HG02970 (cell line): ENCODE measurements at regions not wholly inside any gene's neighbourhood (a gene's known extent, or its start where the extent isn't known, plus 50 kb on each side); places are given as distances from the start of the nearest gene placed in this dataset.
"Not testable (repeated sequence)": the region's sequence is repeated elsewhere in the genome, so short reads cannot be mapped to it uniquely, and the experiment has no call there.

Experiments
- ATAC-seq: cut with Tn5 transposase; IDR thresholded peaks from one replicate; pipeline ENCODE4 v1.9.1; 2021; ENCODE audit warnings: mild to moderate bottlenecking, moderate library complexity, moderate number of reproducible peaks; ENCODE audit not compliant: unreplicated experiment, low FRiP score

GRCh38 chr1:99441299-99442095 is 177.2 kb downstream of the PLPPR4 start:
- no peak for ATAC-seq

GRCh38 chr1:99444211-99444927 is 180.1 kb downstream of the PLPPR4 start:
- ATAC-seq, result not testable (repeated sequence)

GRCh38 chr1:99445071-99445470 is 180.8 kb downstream of the PLPPR4 start:
- no peak for ATAC-seq

- ATAC-seq, result no peak
These were observed 181.2 kb downstream of the PLPPR4 start for GRCh38 chr1:99445486-99445885.

GRCh38 chr1:99447721-99448120 is 183.4 kb downstream of the PLPPR4 start:
- no peak for ATAC-seq

GRCh38 chr1:99455760-99456159 is 190.2 kb upstream of the PALMD start:
- ATAC-seq, result no peak

GRCh38 chr1:99456536-99456935 is 189.4 kb upstream of the PALMD start:
- ATAC-seq, result no peak

- ATAC-seq, result no peak
These were observed 188.3 kb upstream of the PALMD start for GRCh38 chr1:99457381-99458165.

GRCh38 chr1:99461499-99461898 is 184.4 kb upstream of the PALMD start:
- no peak for ATAC-seq

- ATAC-seq, result no peak
These were observed 181.2 kb upstream of the PALMD start for GRCh38 chr1:99464738-99465137.

- no peak for ATAC-seq
These were observed 180.6 kb upstream of the PALMD start for GRCh38 chr1:99465176-99465900.

GRCh38 chr1:99467645-99468044 is 178.3 kb upstream of the PALMD start:
- ATAC-seq, result no peak

GRCh38 chr1:99469550-99469971 is 176.4 kb upstream of the PALMD start:
- ATAC-seq, result no peak

- ATAC-seq, result no peak
These were observed 173.0 kb upstream of the PALMD start for GRCh38 chr1:99472893-99473292.

GRCh38 chr1:99474350-99474893 is 171.5 kb upstream of the PALMD start:
- no peak for ATAC-seq

GRCh38 chr1:99476058-99476457 is 169.9 kb upstream of the PALMD start:
- no peak for ATAC-seq

GRCh38 chr1:99481391-99481996 is 164.4 kb upstream of the PALMD start:
- peak; percentile 75 for ATAC-seq

GRCh38 chr1:99482286-99482685 is 163.6 kb upstream of the PALMD start:
- no peak for ATAC-seq

GRCh38 chr1:99482750-99483149 is 163.2 kb upstream of the PALMD start:
- no peak for ATAC-seq

GRCh38 chr1:99490031-99490430 is 155.9 kb upstream of the PALMD start:
- no peak for ATAC-seq
